Fibroblast of villous mesenchyme (primary cell): ENCODE measurements at regions not wholly inside any gene's neighbourhood (a gene's known extent, or its start where the extent isn't known, plus 50 kb on each side); places are given as distances from the start of the nearest gene placed in this dataset.

Experiments used
- DNase-seq: peaks from one replicate; pipeline ENCODE4 v3.0.0-alpha.2; 2010; ENCODE audit warnings: low read depth
- H3K4me3 ChIP-seq: 2 replicates; pipeline ENCODE4 v1.5.1; 2011; ENCODE audit warnings: low read depth, mild to moderate bottlenecking, low read length
- TF ChIP-seq, protein P1 (sequence below): IDR thresholded peaks from 2 replicates; pipeline ENCODE4 v1.5.1; 2012; ENCODE audit warnings: low read depth, mild to moderate bottlenecking, low read length; ENCODE audit not compliant: insufficient read depth

DNA sequence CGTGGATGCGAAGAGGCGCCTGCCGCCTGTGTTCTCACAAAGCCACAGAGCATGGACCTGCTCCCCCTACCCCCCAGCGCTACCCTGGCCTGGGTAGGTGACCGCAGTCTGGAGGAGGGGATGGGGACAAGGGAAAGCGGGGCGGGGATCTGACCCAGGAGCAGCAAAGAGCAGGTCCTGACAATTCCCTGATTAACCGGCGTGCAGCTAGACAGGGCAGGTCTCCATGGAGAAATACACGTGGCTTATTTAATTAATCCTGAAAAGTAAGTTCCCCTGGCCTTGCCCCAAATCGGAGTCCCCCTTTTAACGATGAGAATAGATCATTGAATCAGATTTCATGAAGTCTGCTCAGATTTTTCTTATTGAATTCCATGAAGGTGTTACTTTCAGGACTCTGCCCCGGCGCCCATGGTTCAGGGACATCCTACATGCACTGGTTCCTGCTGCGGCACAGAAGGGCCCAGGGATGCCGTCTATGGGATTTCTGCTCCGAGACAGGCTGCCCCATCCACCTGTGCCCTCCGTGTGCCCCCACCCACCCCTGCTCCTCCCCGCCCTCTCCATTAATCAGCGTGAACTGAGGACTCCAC is 251.0 kb upstream of the SFSWAP start:
- TF ChIP-seq, protein P1, sequence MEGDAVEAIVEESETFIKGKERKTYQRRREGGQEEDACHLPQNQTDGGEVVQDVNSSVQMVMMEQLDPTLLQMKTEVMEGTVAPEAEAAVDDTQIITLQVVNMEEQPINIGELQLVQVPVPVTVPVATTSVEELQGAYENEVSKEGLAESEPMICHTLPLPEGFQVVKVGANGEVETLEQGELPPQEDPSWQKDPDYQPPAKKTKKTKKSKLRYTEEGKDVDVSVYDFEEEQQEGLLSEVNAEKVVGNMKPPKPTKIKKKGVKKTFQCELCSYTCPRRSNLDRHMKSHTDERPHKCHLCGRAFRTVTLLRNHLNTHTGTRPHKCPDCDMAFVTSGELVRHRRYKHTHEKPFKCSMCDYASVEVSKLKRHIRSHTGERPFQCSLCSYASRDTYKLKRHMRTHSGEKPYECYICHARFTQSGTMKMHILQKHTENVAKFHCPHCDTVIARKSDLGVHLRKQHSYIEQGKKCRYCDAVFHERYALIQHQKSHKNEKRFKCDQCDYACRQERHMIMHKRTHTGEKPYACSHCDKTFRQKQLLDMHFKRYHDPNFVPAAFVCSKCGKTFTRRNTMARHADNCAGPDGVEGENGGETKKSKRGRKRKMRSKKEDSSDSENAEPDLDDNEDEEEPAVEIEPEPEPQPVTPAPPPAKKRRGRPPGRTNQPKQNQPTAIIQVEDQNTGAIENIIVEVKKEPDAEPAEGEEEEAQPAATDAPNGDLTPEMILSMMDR: no peak
- no peak for DNase-seq
- no peak overlapping the region for H3K4me3 ChIP-seq

DNA sequence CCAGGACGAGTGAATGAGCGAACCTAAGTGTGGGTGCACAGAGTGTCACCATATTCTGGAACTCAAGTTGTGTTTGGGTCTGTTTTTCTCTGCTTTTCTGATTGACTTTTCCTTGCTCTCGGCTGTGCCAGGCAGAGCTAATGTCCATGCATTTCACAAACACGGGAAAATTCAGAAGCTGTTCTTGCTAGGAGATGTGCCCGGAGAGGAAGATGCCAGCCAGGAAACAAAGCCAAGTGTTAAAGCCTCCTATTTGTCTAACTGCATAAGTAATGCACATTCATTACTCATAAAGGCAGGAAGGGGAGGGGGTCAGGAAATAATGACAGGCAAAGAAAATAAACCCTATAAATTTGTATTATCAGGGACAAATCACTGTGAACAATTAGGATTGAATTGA is 250.4 kb upstream of the SFSWAP start:
- no peak for DNase-seq
- no peak overlapping the region for H3K4me3 ChIP-seq
- TF ChIP-seq, protein P1: no peak

DNA sequence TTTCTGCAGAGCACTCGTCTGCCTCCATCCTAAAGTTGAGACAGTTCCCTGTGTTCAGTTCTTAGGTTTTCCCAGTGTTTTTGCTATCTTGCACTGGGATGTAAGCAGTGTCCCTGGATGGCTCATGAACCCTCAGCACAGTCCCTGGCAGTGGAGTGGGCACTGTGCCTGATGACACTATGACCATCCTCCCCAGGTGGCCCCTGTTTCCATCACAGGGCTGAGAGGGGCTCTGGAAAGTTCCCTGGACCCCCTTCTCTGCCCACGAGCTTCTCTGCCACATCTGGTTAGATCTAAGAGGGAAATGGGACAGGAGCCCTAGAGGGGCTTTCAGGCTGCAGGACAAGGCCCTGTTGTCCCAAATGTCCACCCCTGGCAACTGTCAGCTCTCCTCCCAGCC is 249.8 kb upstream of the SFSWAP start:
- no peak for DNase-seq
- TF ChIP-seq, protein P1: no peak

DNA sequence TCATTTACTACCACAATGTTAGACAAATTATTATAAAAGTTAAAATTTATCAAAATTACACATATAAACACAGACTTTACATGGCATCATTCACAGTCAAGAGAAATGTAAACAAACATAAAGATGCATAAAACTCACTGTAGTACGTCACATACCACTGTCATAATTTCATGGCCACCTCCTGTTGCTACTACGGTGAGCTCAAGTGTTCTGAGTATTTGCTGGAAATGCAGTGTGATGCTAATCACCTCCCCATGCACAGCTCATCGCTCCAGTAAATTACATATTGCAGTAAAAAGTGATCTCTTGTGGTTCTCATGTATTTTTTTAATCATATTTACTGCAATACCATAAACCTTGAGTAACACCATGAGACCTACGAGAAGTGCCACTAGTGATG is 247.7 kb upstream of the SFSWAP start:
- no peak overlapping the region for H3K4me3 ChIP-seq
- no peak for DNase-seq
- TF ChIP-seq, protein P1: no peak

More for the DNA sequence above, 249.8 kb upstream of the SFSWAP start:
- no peak overlapping the region for H3K4me3 ChIP-seq

DNA sequence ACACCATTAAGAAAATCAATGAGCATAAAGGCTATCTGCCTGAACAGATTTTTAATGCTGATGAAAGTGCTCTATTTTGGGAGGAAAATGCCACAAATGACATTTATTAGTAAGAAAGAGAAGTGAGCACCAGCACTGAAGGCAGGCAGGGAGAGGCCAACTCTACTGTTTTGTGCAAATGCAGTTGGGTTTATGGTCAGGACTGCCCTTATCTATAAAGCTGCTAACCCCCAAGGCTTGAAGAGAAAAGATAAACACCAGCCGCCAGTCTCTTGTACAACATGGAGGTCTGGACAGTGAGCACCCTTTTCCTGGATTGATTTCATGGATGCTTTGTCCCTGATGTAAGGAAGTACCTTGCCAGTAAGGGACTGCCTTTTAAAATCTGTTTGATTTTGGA is 246.8 kb upstream of the SFSWAP start:
- TF ChIP-seq, protein P1: no peak
- no peak for DNase-seq
- no peak overlapping the region for H3K4me3 ChIP-seq

DNA sequence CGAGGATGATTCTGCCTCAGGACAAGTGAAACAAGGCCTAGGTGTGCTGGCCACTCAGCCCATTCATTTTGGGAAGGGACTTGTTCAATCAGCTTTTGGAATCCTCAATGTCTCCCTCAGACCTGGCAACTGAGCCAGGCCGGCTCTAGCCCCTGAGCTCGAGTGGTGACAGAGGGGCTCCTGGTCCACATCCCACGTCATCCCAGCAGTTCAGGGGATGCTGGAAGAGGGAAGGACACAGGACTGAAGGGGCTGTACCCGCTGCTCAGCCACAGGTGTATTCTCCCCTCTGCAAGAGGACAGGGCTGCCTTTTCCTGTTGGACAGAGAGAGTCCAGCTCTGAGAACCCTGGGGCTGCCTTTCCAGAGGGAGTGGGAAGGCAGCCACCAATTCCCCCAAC is 244.6 kb upstream of the SFSWAP start:
- TF ChIP-seq, protein P1: no peak
- no peak overlapping the region for H3K4me3 ChIP-seq
- DNase-seq: no peak

DNA sequence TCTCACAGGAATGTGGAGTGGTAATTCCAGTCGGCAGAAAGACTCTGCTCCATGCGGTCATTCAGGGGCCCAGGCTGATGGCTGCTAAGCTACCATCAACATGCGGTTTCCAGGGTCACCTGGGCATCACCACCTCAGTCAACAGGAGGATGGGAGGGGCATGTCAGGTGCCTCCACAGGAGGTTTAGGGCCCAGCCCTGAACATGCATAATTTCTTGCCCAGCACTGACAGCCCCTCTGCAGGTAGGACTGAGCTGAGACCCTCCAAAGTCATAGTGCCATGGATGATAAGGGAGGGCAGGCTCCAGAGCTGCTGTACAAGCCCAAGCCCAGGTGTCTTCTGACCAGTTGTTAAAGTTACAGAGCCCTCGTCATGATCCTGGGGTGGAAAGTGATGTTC is 244.0 kb upstream of the SFSWAP start:
- no peak overlapping the region for H3K4me3 ChIP-seq
- no peak for DNase-seq
- TF ChIP-seq, protein P1: no peak
